Fibroblast of mammary gland (primary cell): ENCODE measurements at regions not wholly inside any gene's neighbourhood (a gene's known extent, or its start where the extent isn't known, plus 50 kb on each side); places are given as distances from the start of the nearest gene placed in this dataset.
A peak's percentile ranks its signal among the peaks of the same experiment; 100 is the strongest.

Source experiments
- DNase-seq: peaks from one replicate; pipeline ENCODE4 v3.0.0-alpha.2; 2010; ENCODE audit warnings: low read depth
- H3K4me3 ChIP-seq: 2 replicates; pipeline ENCODE4 v1.5.1; 2011; ENCODE audit warnings: low read depth, mild to moderate bottlenecking, low read length, moderate library complexity; ENCODE audit not compliant: control insufficient read depth
- CTCF ChIP-seq: conservative IDR thresholded peaks from 2 replicates; pipeline ENCODE4 v1.5.1; 2011; ENCODE audit warnings: low read depth, low read length, inconsistent platforms; ENCODE audit not compliant: control insufficient read depth, insufficient read depth

GRCh38 chr4:86441175-86441936, 81.5 kb upstream of the MAPK10 start:
- no peak overlapping the region for H3K4me3 ChIP-seq
- DNase-seq: peak; percentile 2
- no peak for TF ChIP-seq CTCF

DNA sequence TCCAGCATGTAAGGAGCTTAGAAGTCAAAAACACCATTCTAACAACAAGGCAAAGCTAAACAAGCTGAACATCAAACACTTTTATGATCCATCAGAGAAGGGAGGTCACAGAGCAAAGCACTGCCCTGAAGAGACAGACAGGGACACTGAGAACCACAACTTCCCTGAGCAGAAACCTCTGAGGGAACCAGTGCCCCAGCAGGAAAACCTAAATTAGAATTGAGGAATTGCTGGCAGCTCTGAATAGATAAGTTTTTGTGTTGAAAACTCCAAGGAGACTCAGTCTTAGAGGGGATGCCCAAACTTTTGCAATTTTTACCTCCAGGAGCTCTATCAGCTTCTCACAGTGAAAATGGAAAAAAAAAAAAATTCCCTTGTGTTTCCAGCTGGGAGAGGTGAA, 83.0 kb upstream of the MAPK10 start:
- no peak overlapping the region for H3K4me3 ChIP-seq
- TF ChIP-seq CTCF: no peak
- DNase-seq: no peak

GRCh38 chr4:86443495-86443894, 83.6 kb upstream of the MAPK10 start:
- no peak for TF ChIP-seq CTCF
- H3K4me3 ChIP-seq: no peak overlapping the region
- no peak for DNase-seq

- no peak overlapping the region for H3K4me3 ChIP-seq
- no peak for TF ChIP-seq CTCF
- DNase-seq: no peak
Observed at GRCh38 chr4:86446996-86447395, 87.1 kb upstream of the MAPK10 start.

DNA sequence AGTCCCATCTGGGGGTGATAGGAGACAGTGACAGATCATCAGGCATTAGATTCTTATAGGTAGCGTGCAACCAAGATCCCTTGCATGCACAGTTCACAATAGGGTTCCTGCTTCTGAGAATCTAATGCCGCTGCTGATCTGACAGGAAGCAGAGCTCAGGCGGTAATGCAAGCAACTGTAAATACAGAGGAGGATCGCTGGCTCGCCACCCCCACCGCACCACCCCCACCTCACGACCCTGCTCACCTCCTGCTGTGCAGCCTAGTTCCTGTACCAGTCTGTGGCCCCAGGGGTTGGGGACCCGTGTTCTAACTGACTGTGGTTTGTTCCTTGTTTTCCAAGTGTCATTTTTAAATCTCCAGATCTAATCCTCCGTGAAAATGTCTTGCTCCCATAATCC, 89.0 kb upstream of the MAPK10 start:
- H3K4me3 ChIP-seq: no peak overlapping the region
- no peak for DNase-seq
- TF ChIP-seq CTCF: no peak

- TF ChIP-seq CTCF: no peak
- no peak for DNase-seq
- H3K4me3 ChIP-seq: no peak overlapping the region
Observed at GRCh38 chr4:86449746-86450588, 90.1 kb upstream of the MAPK10 start.
